A673 (cell line): ENCODE measurements at regions not wholly inside any gene's neighbourhood (a gene's known extent, or its start where the extent isn't known, plus 50 kb on each side); places are given as distances from the start of the nearest gene placed in this dataset.
A peak's percentile ranks its signal among the peaks of the same experiment; 100 is the strongest.

Source experiments
- BruUV-seq: library from RNA; stranded (reverse); fragments of 400-500 nt; replicated peaks from 2 replicates; lab custom pipeline; 2021; lab: Mats Ljungman, UMichigan
- CTCF ChIA-PET: fragments of 300-600 bp; sonication (Branson Sonifier 250); formaldehyde crosslinking; loops from one replicate; lab custom pipeline; 2022; ENCODE audit warnings: antibody characterized with exemption; lab: Charles Lee
- POLR2A ChIA-PET: fragments of 300-600 bp; sonication (Branson Sonifier 250); formaldehyde crosslinking; loops from one replicate; lab custom pipeline; 2022; ENCODE audit warnings: antibody characterized with exemption; ENCODE audit not compliant: low non-redundant PET; lab: Charles Lee
- DNase-seq: peaks from one replicate; pipeline ENCODE4 v3.0.0-alpha.2; 2015; ENCODE audit warnings: low spot score
- H3K27ac ChIP-seq: fragments of 200-600 bp; sonication (generic); 2 replicates; pipeline ENCODE4 v1.5.1; 2016; ENCODE audit warnings: mixed run types, low read depth, mild to moderate bottlenecking, mixed read lengths, antibody characterized with exemption, low read length; ENCODE audit not compliant: poor library complexity, severe bottlenecking
- H3K27me3 ChIP-seq: fragments of 200-600 bp; sonication (generic); replicated peaks from 2 replicates; pipeline ENCODE4 v1.6.1; 2017; ENCODE audit warnings: mixed run types, low read depth, mild to moderate bottlenecking, mixed read lengths, antibody characterized with exemption, low read length; ENCODE audit not compliant: insufficient read depth, poor library complexity
- H3K36me3 ChIP-seq: fragments of 200-600 bp; sonication (generic); 2 replicates; pipeline ENCODE4 v1.6.1; 2016; ENCODE audit warnings: mixed run types, mild to moderate bottlenecking, mixed read lengths, antibody characterized with exemption, low read length; ENCODE audit not compliant: insufficient read depth, poor library complexity, severe bottlenecking
- H3K4me1 ChIP-seq: fragments of 200-600 bp; sonication (generic); 2 replicates; pipeline ENCODE4 v1.6.1; 2017; ENCODE audit warnings: mixed run types, mild to moderate bottlenecking, mixed read lengths, antibody characterized with exemption, low read length; ENCODE audit not compliant: insufficient read depth, poor library complexity, severe bottlenecking
- H3K4me3 ChIP-seq: fragments of 200-600 bp; sonication (generic); 2 replicates; pipeline ENCODE4 v1.5.1; 2016; ENCODE audit warnings: low read depth, mixed run types, mild to moderate bottlenecking, mixed read lengths, low read length; ENCODE audit not compliant: poor library complexity, severe bottlenecking
- H3K9me3 ChIP-seq: fragments of 200-600 bp; sonication (generic); 2 replicates; pipeline ENCODE4 v1.6.1; 2016; ENCODE audit warnings: mixed run types, low read depth, mild to moderate bottlenecking, mixed read lengths, antibody characterized with exemption, low read length; ENCODE audit not compliant: poor library complexity, severe bottlenecking
- EZH2 ChIP-seq: fragments of 200-600 bp; sonication (generic); IDR thresholded peaks from 2 replicates; pipeline ENCODE4 v1.6.1; 2017; ENCODE audit warnings: borderline replicate concordance, low read depth, mild to moderate bottlenecking, mixed read lengths, antibody characterized with exemption, low read length; ENCODE audit not compliant: poor library complexity, severe bottlenecking
- intact Hi-C: fragments of 100-400 bp; cut with micrococcal nuclease; formaldehyde crosslinking; loops from one replicate; pipeline ENCODE4 v1.10.0; 2022; ENCODE audit not compliant: unreplicated experiment
- TF ChIP-seq, protein P1 (sequence below): fragments of 300-800, 200-600 bp; sonication (generic); conservative IDR thresholded peaks from 2 replicates; pipeline ENCODE4 v1.5.1; 2017; ENCODE audit warnings: low read depth, mild to moderate bottlenecking, antibody characterized with exemption, low read length, moderate library complexity, mixed read lengths

DNA sequence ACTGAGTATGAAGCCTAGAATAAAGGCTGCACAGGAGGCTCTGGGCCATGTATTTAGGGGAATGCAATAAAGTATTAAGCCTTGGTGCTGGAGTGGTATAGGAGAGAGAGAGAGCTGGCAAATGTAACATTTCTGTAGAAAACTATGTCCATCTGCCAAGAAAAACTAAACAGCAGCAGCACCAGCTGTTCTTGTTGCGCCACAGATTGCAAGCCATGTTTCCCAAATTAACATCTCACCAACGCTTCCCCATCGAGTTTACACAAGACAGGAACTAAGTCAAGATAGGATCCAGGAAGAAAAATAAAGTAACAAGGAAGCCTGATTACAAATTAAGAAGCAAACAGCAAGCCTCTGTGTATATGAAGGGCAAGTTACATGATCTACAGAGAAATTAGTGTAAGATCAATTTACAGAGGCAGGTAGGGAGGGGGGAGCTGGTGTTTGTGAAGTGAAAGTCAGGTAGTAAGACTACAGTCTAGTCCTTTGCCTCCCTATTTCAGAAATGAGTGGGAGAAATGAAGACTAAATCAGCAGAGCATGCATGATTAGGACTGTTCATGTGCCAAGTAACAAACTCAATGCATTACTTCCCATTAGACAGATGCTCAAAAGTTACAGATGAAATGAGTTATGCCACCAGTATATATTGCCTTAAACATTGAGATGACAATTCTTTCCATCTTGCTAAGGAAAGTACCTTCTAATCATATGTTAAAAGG lies 900.5 kb downstream of the EPHA3 start:
- H3K4me3 ChIP-seq: no peak overlapping the region

DNA sequence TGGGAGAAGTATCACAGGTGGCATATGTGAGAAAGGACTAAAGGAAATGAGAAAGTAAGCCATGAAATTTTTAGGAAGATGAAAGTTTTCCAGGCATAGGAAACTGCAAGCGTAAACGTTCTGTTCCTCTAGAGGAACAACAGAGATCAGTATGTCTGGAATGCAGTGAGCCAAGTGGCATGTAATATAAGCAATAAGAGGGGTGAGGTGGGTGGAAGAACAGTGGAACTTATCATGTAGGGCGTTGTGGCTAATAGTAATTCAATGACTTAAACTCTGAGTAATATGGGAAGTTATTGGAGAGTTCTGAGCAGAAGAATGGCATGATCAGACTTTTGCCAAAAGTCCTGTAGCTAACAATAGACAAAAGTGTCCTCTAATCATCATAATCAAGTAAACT lies 902.9 kb downstream of the EPHA3 start:
- BruUV-seq: no TSS peak
- H3K9me3 ChIP-seq: no peaks in the 10 kb centered on the region
- intact Hi-C loops: no loop called here
- no peak for TF ChIP-seq EZH2
- TF ChIP-seq, protein P1, sequence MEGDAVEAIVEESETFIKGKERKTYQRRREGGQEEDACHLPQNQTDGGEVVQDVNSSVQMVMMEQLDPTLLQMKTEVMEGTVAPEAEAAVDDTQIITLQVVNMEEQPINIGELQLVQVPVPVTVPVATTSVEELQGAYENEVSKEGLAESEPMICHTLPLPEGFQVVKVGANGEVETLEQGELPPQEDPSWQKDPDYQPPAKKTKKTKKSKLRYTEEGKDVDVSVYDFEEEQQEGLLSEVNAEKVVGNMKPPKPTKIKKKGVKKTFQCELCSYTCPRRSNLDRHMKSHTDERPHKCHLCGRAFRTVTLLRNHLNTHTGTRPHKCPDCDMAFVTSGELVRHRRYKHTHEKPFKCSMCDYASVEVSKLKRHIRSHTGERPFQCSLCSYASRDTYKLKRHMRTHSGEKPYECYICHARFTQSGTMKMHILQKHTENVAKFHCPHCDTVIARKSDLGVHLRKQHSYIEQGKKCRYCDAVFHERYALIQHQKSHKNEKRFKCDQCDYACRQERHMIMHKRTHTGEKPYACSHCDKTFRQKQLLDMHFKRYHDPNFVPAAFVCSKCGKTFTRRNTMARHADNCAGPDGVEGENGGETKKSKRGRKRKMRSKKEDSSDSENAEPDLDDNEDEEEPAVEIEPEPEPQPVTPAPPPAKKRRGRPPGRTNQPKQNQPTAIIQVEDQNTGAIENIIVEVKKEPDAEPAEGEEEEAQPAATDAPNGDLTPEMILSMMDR: no peak
- H3K36me3 ChIP-seq: no peaks in the 10 kb centered on the region
- no peaks in the 10 kb centered on the region for H3K4me1 ChIP-seq
- H3K27ac ChIP-seq: no peak overlapping the region
- H3K27me3 ChIP-seq: no peaks in the 10 kb centered on the region
- ChIA-PET POLR2A (no interaction called here), CTCF (no interaction called here)
- DNase-seq: peak; percentile 17
- H3K4me3 ChIP-seq: no peak overlapping the region

More for the DNA sequence above, 900.5 kb downstream of the EPHA3 start:
- no peaks in the 10 kb centered on the region for H3K36me3 ChIP-seq
- intact Hi-C loops: loop anchor here (10.0 kb wide), 1 partner anchor 57 kb away; no protein-coding TSS in a partner anchor
- no peaks in the 10 kb centered on the region for H3K27me3 ChIP-seq
- TF ChIP-seq, protein P1: no peak
- TF ChIP-seq EZH2: no peak
- ChIA-PET CTCF (no interaction called here), POLR2A (interaction anchor here (0.6 kb wide), 1 partner anchor 920 kb away, joined by 3 read pairs; no protein-coding TSS in a partner anchor)
- H3K9me3 ChIP-seq: no peaks in the 10 kb centered on the region
- peak; percentile 11 for DNase-seq
- no peaks in the 10 kb centered on the region for H3K4me1 ChIP-seq
- no TSS peak for BruUV-seq
- no peak overlapping the region for H3K27ac ChIP-seq

DNA sequence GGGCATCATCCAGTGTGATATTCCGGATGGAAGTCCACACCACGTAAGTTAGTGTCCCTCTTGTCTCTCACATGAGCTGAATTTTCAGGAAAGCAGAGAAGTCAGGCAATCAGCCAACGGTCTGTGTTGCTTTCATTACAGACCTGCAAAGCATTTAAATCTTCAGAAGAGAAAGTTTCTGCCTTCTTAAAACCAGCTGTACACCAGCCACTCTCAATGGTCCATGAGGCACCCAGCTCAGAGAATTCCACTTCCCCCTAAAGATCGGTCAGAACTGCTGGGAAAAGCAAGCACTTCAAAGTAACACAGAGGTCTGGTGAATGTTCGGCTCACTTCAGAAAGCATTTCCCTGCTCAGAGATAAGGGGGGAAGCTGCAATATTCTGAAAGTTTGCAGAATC lies 903.7 kb downstream of the EPHA3 start:
- H3K27me3 ChIP-seq: no peaks in the 10 kb centered on the region
- TF ChIP-seq, protein P1: no peak
- no peak for TF ChIP-seq EZH2
- peaks cover 5% of the 10 kb centered on the region for H3K4me1 ChIP-seq
- BruUV-seq: no TSS peak
- POLR2A ChIA-PET: no interaction called here
- CTCF ChIA-PET: no interaction called here
- intact Hi-C loops: no loop called here
- no peaks in the 10 kb centered on the region for H3K9me3 ChIP-seq
- no peaks in the 10 kb centered on the region for H3K36me3 ChIP-seq
- H3K27ac ChIP-seq: no peak overlapping the region
- H3K4me3 ChIP-seq: no peak overlapping the region
- no peak for DNase-seq
